ENCODE measurements at regions not wholly inside any gene's neighbourhood (a gene's known extent, or its start where the extent isn't known, plus 50 kb on each side); places are given as distances from the start of the nearest gene placed in this dataset.
A peak's percentile ranks its signal among the peaks of the same experiment; 100 is the strongest.

DNA sequence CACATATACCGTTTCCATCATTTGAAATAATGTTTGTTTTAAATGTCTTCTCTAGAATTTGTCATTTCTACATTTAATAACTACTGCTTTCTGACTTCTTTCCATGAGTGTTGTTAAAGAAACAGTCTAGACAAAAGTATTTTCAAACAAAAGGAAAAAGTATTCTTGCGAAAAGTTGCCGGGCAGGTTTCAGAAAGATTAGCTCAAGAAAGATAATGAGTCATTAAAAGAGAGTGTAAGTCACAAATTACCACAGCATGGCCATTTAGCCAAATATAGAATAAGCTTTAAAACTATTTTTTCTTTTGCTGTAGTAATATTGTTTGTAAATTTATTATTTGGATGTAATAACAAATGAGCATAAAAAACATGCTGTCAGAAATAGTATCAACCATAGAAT, 493.0 kb downstream of the TLL1 start:
- Histone ChIP-seq H3K36me3 (ENCODE audit: control insufficient read depth in 2 of 4, insufficient read depth in 4 of 4, low read length in 3 of 4) (no peaks in the 10 kb centered on the region), H4K5ac (ENCODE audit: insufficient read length, low read depth, low read length) (no peak overlapping the region), H3K4me1 (replicated peaks in 1 of 4; ENCODE audit: control insufficient read depth in 3 of 4, insufficient read depth in 4 of 4, low read length in 3 of 4) (no peaks in the 10 kb centered on the region; a peak in 1 of 7 replicates), H3K27ac (ENCODE audit: low read depth, low read length) (no peak overlapping the region), H3K4me2 (ENCODE audit: insufficient read depth in 1 of 2, low read depth in 2 of 2, low read length in 2 of 2) (no peak overlapping the region), H2BK5ac (ENCODE audit: low read depth, low read length) (no peak overlapping the region), H3K14ac (ENCODE audit: insufficient read length) (no peak overlapping the region), H3K56ac (replicated peaks; ENCODE audit: insufficient read length, low read depth, low read length) (no peak overlapping the region), H4K8ac (ENCODE audit: extremely low read depth, insufficient read depth, low read length) (no peak overlapping the region), H2BK12ac (ENCODE audit: low read depth, low read length) (no peak overlapping the region), H3K27me3 (replicated peaks in 1 of 4; ENCODE audit: control insufficient read depth in 3 of 4, extremely low read depth in 1 of 4, insufficient read depth in 3 of 4, low read length in 3 of 4) (no peaks in the 10 kb centered on the region), H3K23ac (ENCODE audit: insufficient read length) (no peak overlapping the region), H4K20me1 (replicated peaks in 1 of 2; ENCODE audit: control insufficient read depth in 1 of 2, insufficient read depth in 2 of 2, low read length in 2 of 2) (no peaks in the 10 kb centered on the region), H3K23me2 (ENCODE audit: low read depth, low read length) (no peaks in the 10 kb centered on the region), H3K4me3 (ENCODE audit: extremely low read depth in 1 of 4, insufficient read depth in 2 of 4, low read depth in 3 of 4, low read length in 4 of 4) (no peak overlapping the region), H4K91ac (replicated peaks; ENCODE audit: insufficient read length, low read length) (no peak overlapping the region), H3K9ac (replicated peaks in 1 of 4; ENCODE audit: extremely low read depth in 1 of 4, low read depth in 3 of 4, low read length in 3 of 4) (no peak overlapping the region), H2AK5ac (ENCODE audit: low read depth, low read length) (no peak overlapping the region), H3K4ac (replicated peaks; ENCODE audit: insufficient read length, low read depth, low read length) (no peak overlapping the region), H3K18ac (ENCODE audit: extremely low read depth, low read length) (no peak overlapping the region), H2AFZ (ENCODE audit: low read length) (peak overlapping the region; percentile 41; the same call in 1 of the 2 replicates), H2BK15ac (ENCODE audit: low read length) (no peak overlapping the region), H3K79me2 (ENCODE audit: control insufficient read depth in 1 of 2, insufficient read depth in 2 of 2, low read length in 2 of 2) (no peaks in the 10 kb centered on the region), H2BK120ac (replicated peaks; ENCODE audit: low read depth, low read length) (no peak overlapping the region), H2BK20ac (ENCODE audit: low read length) (no peak overlapping the region), H3K79me1 (ENCODE audit: low read depth, low read length) (no peaks in the 10 kb centered on the region), H3K9me3 (ENCODE audit: insufficient read depth in 2 of 2, low read depth in 1 of 2, low read length in 1 of 2) (no peaks in the 10 kb centered on the region)
- ChIA-PET CTCF (ENCODE audit: partially characterized antibody) (interaction anchor here (0.7 kb wide), 1 partner anchor 24 kb away, joined by 3 read pairs; no protein-coding TSS in a partner anchor), POLR2A (ENCODE audit: partially characterized antibody) (no interaction called here)
- no peak for DNase-seq (ENCODE audit: low read depth in 1 of 2, low spot score in 2 of 2)
- 92% methylated on average over 3 of the region's 3 CpGs; no CpG with 5 or more reads in 1 of the 2 experiments for WGBS, 2 experiments (ENCODE audit: extremely low coverage in 1 of 2, insufficient coverage in 1 of 2, insufficient read length in 1 of 2, insufficient replicate concordance in 2 of 2, low coverage in 1 of 2, low lambda C conversion rate in 2 of 2, missing lambda C conversion rate in 1 of 2)
- TF ChIP-seq KDM5A (IDR thresholded peaks at IDR 0.05; ENCODE audit: low read length) = no peak
- TF ChIP-seq, protein P1, sequence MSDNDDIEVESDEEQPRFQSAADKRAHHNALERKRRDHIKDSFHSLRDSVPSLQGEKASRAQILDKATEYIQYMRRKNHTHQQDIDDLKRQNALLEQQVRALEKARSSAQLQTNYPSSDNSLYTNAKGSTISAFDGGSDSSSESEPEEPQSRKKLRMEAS (IDR thresholded peaks at IDR 0.05) = no peak
- TF ChIP-seq HDAC2 (IDR thresholded peaks at IDR 0.05; ENCODE audit: borderline replicate concordance in 1 of 2, low read depth in 2 of 2, low read length in 2 of 2) = no peak
- TF ChIP-seq SIX5 (IDR thresholded peaks at IDR 0.05; ENCODE audit: low read depth, low read length) = no peak
- no peak for TF ChIP-seq GTF2F1 (IDR thresholded peaks at IDR 0.05; ENCODE audit: borderline replicate concordance, low read depth, low read length)
- TF ChIP-seq CBX5 (IDR thresholded peaks at IDR 0.05; ENCODE audit: low read depth, low read length) = no peak
- no peak for TF ChIP-seq SUZ12 (IDR thresholded peaks at IDR 0.05; ENCODE audit: low read length)
- no peak for FAIRE-seq
